Skeletal muscle tissue (tissue), 3 donors: ENCODE measurements at regions not wholly inside any gene's neighbourhood (a gene's known extent, or its start where the extent isn't known, plus 50 kb on each side); places are given as distances from the start of the nearest gene placed in this dataset.

Experiments used
- H3K27ac ChIP-seq: one replicate; pipeline ENCODE4 v1.7.0; 2013; ENCODE audit warnings: mild to moderate bottlenecking, low read depth, low read length, inconsistent platforms
- H3K27me3 ChIP-seq, 3 donors: one replicate each; pipeline ENCODE4 v1.7.0; 2013; ENCODE audit warnings: low read length in 3 of 3; ENCODE audit not compliant: control insufficient read depth in 3 of 3, insufficient read depth in 3 of 3
- H3K36me3 ChIP-seq, 3 donors: one replicate each; pipeline ENCODE4 v1.7.0; 2013; ENCODE audit warnings: low read length in 3 of 3; ENCODE audit not compliant: control insufficient read depth in 3 of 3, insufficient read depth in 3 of 3
- H3K4me1 ChIP-seq, 3 donors: one replicate each; pipeline ENCODE4 v1.7.0; 2013; ENCODE audit warnings: low read length in 3 of 3, mild to moderate bottlenecking in 3 of 3; ENCODE audit not compliant: control insufficient read depth in 3 of 3, insufficient read depth in 3 of 3
- H3K4me3 ChIP-seq, 3 donors: one replicate each; pipeline ENCODE4 v1.7.0; 2013; ENCODE audit warnings: low read length in 3 of 3
- H3K9ac ChIP-seq, 3 donors: one replicate each; pipeline ENCODE4 v1.7.0; 2013; ENCODE audit warnings: low read length in 3 of 3, mild to moderate bottlenecking in 3 of 3, moderate library complexity in 2 of 3, low read depth in 1 of 3
- H3K9me3 ChIP-seq, 3 donors: one replicate each; pipeline ENCODE4 v1.7.0; 2013; ENCODE audit warnings: low read length in 3 of 3; ENCODE audit not compliant: control insufficient read depth in 3 of 3
- donor health status: Osteomylitis.

DNA sequence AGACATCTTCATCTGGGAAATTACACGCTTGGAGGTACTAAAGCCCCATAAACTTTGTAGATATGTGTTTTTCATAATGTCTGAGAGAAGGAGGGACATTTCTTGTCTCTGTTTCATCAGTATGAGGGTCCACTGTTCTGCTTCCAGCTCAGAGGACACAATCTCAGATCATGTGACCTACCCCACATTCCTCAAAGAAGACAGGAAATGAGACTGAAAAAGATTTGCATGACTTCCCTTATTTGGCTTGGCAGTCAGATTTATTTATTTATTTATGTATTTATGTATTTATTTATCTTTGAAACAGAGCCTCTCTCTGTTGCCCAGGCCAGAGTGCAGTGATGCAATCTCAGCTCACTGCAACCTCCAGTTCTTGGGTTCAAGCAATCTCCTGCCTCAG lies 463.7 kb upstream of the RGPD4 start:
- H3K4me1 ChIP-seq: no peaks in the 10 kb centered on the region
- H3K9ac ChIP-seq: no peak overlapping the region
- no peak overlapping the region for H3K27ac ChIP-seq
- peaks cover 0 to 2% (median 0%) of the 10 kb centered on the region in 3 donors for H3K27me3 ChIP-seq
- H3K4me3 ChIP-seq: no peak overlapping the region
- peaks cover 0 to 4% (median 4%) of the 10 kb centered on the region in 3 donors for H3K9me3 ChIP-seq
- H3K36me3 ChIP-seq: no peaks in the 10 kb centered on the region

DNA sequence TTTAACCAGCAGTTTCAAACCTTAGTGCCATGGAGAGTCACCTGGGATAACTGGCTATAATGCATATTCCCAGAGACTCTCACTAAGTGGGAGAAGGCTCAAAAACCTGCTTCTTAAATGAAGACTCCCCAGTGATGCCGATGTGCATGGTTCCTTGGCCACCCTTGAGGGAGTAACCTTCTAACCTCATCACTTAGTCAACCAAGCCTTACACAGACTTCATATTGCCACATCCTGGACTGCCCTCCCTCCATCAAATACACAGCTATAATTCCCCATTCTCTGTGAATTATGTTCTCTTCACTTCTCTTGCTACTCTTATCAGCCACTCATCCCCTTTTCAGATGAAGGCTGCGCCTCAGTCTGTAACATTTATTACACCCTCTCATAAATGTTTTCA lies 462.9 kb upstream of the RGPD4 start:
- Histone ChIP-seq H3K27me3 (peaks cover 0 to 2% (median 0%) of the 10 kb centered on the region in 3 donors), H3K36me3 (no peaks in the 10 kb centered on the region), H3K27ac (no peak overlapping the region), H3K9ac (no peak overlapping the region), H3K4me1 (no peaks in the 10 kb centered on the region), H3K9me3 (peaks cover 0 to 4% (median 4%) of the 10 kb centered on the region in 3 donors), H3K4me3 (no peak overlapping the region)

- Histone ChIP-seq H3K9me3 (peaks cover 0 to 4% (median 4%) of the 10 kb centered on the region in 3 donors), H3K4me3 (no peak overlapping the region), H3K9ac (no peak overlapping the region), H3K4me1 (no peaks in the 10 kb centered on the region), H3K27ac (no peak overlapping the region), H3K36me3 (no peaks in the 10 kb centered on the region), H3K27me3 (peaks cover 0 to 2% (median 0%) of the 10 kb centered on the region in 3 donors)
Observed at GRCh38 chr2:107364361-107364950, 462.2 kb upstream of the RGPD4 start.

GRCh38 chr2:107374249-107374648 lies 452.4 kb upstream of the RGPD4 start:
- no peaks in the 10 kb centered on the region for H3K27me3 ChIP-seq
- H3K9ac ChIP-seq: no peak overlapping the region
- H3K27ac ChIP-seq: no peak overlapping the region
- H3K4me3 ChIP-seq: no peak overlapping the region
- no peaks in the 10 kb centered on the region for H3K36me3 ChIP-seq
- H3K9me3 ChIP-seq: peaks cover 0 to 8% (median 0%) of the 10 kb centered on the region in 3 donors
- H3K4me1 ChIP-seq: no peaks in the 10 kb centered on the region

GRCh38 chr2:107376909-107377308 lies 449.8 kb upstream of the RGPD4 start:
- Histone ChIP-seq H3K27me3 (no peaks in the 10 kb centered on the region), H3K9me3 (no peaks in the 10 kb centered on the region), H3K9ac (no peak overlapping the region), H3K36me3 (no peaks in the 10 kb centered on the region), H3K27ac (no peak overlapping the region), H3K4me3 (no peak overlapping the region), H3K4me1 (no peaks in the 10 kb centered on the region)

DNA sequence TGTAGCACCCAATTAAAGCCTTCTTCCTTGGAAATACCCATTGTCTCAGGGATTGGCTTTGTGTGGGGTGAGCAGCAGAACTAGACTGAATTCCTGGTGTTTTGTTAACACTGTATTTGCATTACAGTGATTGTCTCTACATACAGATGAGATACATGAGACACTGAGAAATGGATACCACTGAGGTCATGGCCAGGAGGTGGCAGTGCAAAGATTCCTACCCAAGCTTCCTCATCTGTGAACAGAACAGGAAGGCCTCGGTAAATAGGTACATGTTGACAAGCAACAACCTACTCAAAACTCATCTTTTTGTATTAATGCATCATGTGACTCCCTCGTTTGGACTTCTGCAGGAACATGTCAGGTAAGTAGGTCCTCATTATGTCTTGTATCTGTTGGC lies 445.8 kb upstream of the RGPD4 start:
- Histone ChIP-seq H3K4me1 (no peaks in the 10 kb centered on the region), H3K27ac (no peak overlapping the region), H3K36me3 (no peaks in the 10 kb centered on the region), H3K27me3 (no peaks in the 10 kb centered on the region), H3K9me3 (no peaks in the 10 kb centered on the region), H3K9ac (no peak overlapping the region), H3K4me3 (no peak overlapping the region)

DNA sequence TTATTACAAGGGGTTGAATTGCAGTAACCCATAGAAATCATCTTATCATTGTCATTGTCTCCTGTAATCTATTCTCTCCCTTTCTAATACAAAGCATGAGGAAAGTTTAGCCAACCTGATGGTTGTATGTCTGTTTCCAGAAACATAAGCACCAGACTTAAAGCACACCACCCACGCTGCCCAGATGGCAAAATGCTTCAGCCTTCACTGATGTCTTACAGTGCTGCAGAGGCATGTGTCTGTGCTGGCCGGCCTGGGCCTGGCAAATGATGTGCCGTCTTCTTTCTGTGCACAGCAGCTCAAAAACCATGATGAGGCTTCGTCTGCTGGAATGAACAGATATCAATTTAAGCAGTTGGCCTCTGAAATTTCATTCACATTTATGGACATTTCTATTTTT lies 443.0 kb upstream of the RGPD4 start:
- Histone ChIP-seq H3K4me3 (no peak overlapping the region), H3K27me3 (no peaks in the 10 kb centered on the region), H3K36me3 (no peaks in the 10 kb centered on the region), H3K4me1 (no peaks in the 10 kb centered on the region), H3K9ac (no peak overlapping the region), H3K9me3 (no peaks in the 10 kb centered on the region), H3K27ac (no peak overlapping the region)

DNA sequence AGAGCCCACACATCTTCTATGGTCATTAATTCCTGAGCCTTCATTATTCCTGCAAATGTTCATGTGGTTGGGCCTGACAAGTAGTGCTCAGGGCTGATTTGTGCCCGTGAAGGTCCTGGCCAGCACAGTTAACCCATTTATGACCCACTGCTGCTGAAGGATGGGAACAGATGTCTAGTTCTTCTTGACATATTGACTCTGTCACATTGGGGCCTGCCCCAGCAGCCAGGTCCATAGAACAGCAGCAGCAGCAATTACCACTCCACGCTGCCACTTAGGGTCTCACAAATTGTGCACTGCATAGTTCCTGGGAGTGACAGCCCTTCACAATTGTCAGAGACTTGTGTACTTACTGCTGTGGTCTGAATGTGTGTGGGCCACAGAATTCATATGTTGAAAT lies 442.3 kb upstream of the RGPD4 start:
- no peak overlapping the region for H3K27ac ChIP-seq

DNA sequence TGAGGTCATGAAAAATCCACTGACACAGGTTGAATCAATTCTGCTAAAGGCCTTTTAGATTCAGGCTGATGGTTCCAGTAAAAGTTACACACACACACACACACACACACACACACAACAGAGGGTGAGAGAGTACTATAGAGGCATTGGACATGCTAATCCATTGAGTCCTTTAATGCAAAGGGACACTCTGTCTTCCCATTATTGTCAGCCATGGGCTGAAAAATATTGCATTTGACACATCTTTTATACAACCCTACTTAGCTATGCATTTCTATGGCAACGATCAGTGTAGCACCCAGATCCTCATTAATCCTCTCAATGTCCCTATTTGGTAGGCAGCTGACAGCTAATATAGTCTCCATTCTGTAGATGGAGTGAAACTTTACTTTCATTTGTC lies 440.8 kb upstream of the RGPD4 start:
- Histone ChIP-seq H3K9me3 (no peaks in the 10 kb centered on the region), H3K4me3 (no peak overlapping the region), H3K4me1 (no peaks in the 10 kb centered on the region), H3K27me3 (no peaks in the 10 kb centered on the region), H3K36me3 (no peaks in the 10 kb centered on the region), H3K9ac (no peak overlapping the region), H3K27ac (no peak overlapping the region)

More for the DNA sequence above, 442.3 kb upstream of the RGPD4 start:
- Histone ChIP-seq H3K4me3 (no peak overlapping the region), H3K36me3 (no peaks in the 10 kb centered on the region), H3K27me3 (no peaks in the 10 kb centered on the region), H3K9me3 (no peaks in the 10 kb centered on the region), H3K9ac (no peak overlapping the region), H3K4me1 (no peaks in the 10 kb centered on the region)

GRCh38 chr2:107392241-107392704 lies 434.4 kb upstream of the RGPD4 start:
- no peaks in the 10 kb centered on the region for H3K27me3 ChIP-seq
- no peaks in the 10 kb centered on the region for H3K36me3 ChIP-seq
- no peak overlapping the region for H3K4me3 ChIP-seq
- H3K9me3 ChIP-seq: no peaks in the 10 kb centered on the region
- no peak overlapping the region for H3K9ac ChIP-seq
- H3K4me1 ChIP-seq: no peaks in the 10 kb centered on the region
- no peak overlapping the region for H3K27ac ChIP-seq
